ENCODE measurements at regions not wholly inside any gene's neighbourhood (a gene's known extent, or its start where the extent isn't known, plus 50 kb on each side); places are given as distances from the start of the nearest gene placed in this dataset.

- no peak overlapping the region for H3K27ac ChIP-seq (ENCODE audit: low read depth in 2 of 2, low read length in 1 of 2)
- no peaks in the 10 kb centered on the region for H3F3A ChIP-seq (replicated peaks; ENCODE audit: insufficient read depth)
- no peaks in the 10 kb centered on the region for H4K20me1 ChIP-seq (ENCODE audit: insufficient read depth)
- H3K27me3 ChIP-seq (ENCODE audit: insufficient read depth), result no peaks in the 10 kb centered on the region
- no peak overlapping the region for H3K4me3 ChIP-seq (ENCODE audit: low read depth in 2 of 2, low read length in 1 of 2)
- TF ChIP-seq IRF3 (IDR thresholded peaks at IDR 0.05; ENCODE audit: low read depth, low read length) (no peak), RAD21 (IDR thresholded peaks at IDR 0.05; ENCODE audit: low read length) (no peak), SIN3A (IDR thresholded peaks at IDR 0.05; ENCODE audit: borderline replicate concordance, low read depth, low read length) (no peak), FOSL2 (IDR thresholded peaks at IDR 0.05; ENCODE audit: borderline replicate concordance, low read depth) (no peak), CHD2 (IDR thresholded peaks at IDR 0.05; ENCODE audit: low read length, partially characterized antibody) (no peak), GATA2 (CRISPR knock-in tag; IDR thresholded peaks at IDR 0.05) (no peak), NRF1 (IDR thresholded peaks at IDR 0.05; ENCODE audit: low read depth, low read length) (no peak), TCF12 (IDR thresholded peaks at IDR 0.05) (no peak), MAX (IDR thresholded peaks at IDR 0.05; ENCODE audit: low read depth) (no peak), MEF2A (IDR thresholded peaks at IDR 0.05; ENCODE audit: borderline replicate concordance, low read depth) (no peak), RCOR1 (IDR thresholded peaks at IDR 0.05; ENCODE audit: low read length) (no peak), ELF1 (IDR thresholded peaks at IDR 0.05) (no peak), FOXJ3 (CRISPR knock-in tag; IDR thresholded peaks at IDR 0.05) (no peak), USF1 (IDR thresholded peaks at IDR 0.05; ENCODE audit: borderline replicate concordance, low read depth) (no peak), FOXM1 (IDR thresholded peaks at IDR 0.05; ENCODE audit: low read depth) (no peak), GABPA (IDR thresholded peaks at IDR 0.05; ENCODE audit: low read depth) (no peak), EP300 (IDR thresholded peaks at IDR 0.05; ENCODE audit: borderline replicate concordance in 1 of 2, low read depth in 1 of 2, low read length in 1 of 2) (no peak), NFIC (IDR thresholded peaks at IDR 0.05; ENCODE audit: borderline replicate concordance) (no peak)
- no peaks in the 10 kb centered on the region for H3K36me3 ChIP-seq (replicated peaks in 1 of 2; ENCODE audit: control insufficient read depth in 1 of 2, insufficient read depth in 2 of 2, low read length in 1 of 2)
- H3K9me3 ChIP-seq, result no peaks in the 10 kb centered on the region
- no peak overlapping the region for H3K4me2 ChIP-seq
- POLR2A ChIA-PET, result no interaction called here
- H3K9me2 ChIP-seq, result no peaks in the 10 kb centered on the region
- no peak for DNase-seq
- WGBS (ENCODE audit: low lambda C conversion rate), result 46% methylated on average over 4 of the region's 4 CpGs
- CTCF ChIA-PET, result interaction anchor here (0.5 kb wide), 1 partner anchor 8 kb away, joined by 3 read pairs; no protein-coding TSS in a partner anchor
- H3K4me1 ChIP-seq (ENCODE audit: control insufficient read depth in 1 of 2, insufficient read depth in 2 of 2, low read depth in 1 of 2, low read length in 1 of 2), result peaks cover 0 to 3% of the 10 kb centered on the region in 2 experiments; a peak in 1 of 4 replicates
- no peak overlapping the region for H2AFZ ChIP-seq (ENCODE audit: low read depth)
- H3K79me2 ChIP-seq (ENCODE audit: insufficient read depth), result no peaks in the 10 kb centered on the region
- no peak overlapping the region for H3K9ac ChIP-seq
Observed at GRCh38 chr11:114977651-114978050, 299.3 kb downstream of the NXPE2 start.

GRCh38 chr11:114982141-114982540 is 303.8 kb downstream of the NXPE2 start:
- Histone ChIP-seq H3K79me2 (ENCODE audit: insufficient read depth) (no peaks in the 10 kb centered on the region), H2AFZ (ENCODE audit: low read depth) (no peak overlapping the region), H3F3A (replicated peaks; ENCODE audit: insufficient read depth) (no peaks in the 10 kb centered on the region), H3K9me2 (no peaks in the 10 kb centered on the region), H3K27me3 (ENCODE audit: insufficient read depth) (no peaks in the 10 kb centered on the region), H3K4me1 (ENCODE audit: control insufficient read depth in 1 of 2, insufficient read depth in 2 of 2, low read depth in 1 of 2, low read length in 1 of 2) (peaks cover 0 to 18% of the 10 kb centered on the region in 2 experiments; a peak in 1 of 4 replicates), H3K27ac (ENCODE audit: low read depth in 2 of 2, low read length in 1 of 2) (no peak overlapping the region), H3K9ac (no peak overlapping the region), H3K36me3 (replicated peaks in 1 of 2; ENCODE audit: control insufficient read depth in 1 of 2, insufficient read depth in 2 of 2, low read length in 1 of 2) (no peaks in the 10 kb centered on the region), H3K4me3 (ENCODE audit: low read depth in 2 of 2, low read length in 1 of 2) (no peak overlapping the region), H4K20me1 (ENCODE audit: insufficient read depth) (no peaks in the 10 kb centered on the region), H3K9me3 (no peaks in the 10 kb centered on the region), H3K4me2 (no peak overlapping the region)
- no peak for TF ChIP-seq ELF1 (IDR thresholded peaks at IDR 0.05)
- TF ChIP-seq GABPA (IDR thresholded peaks at IDR 0.05; ENCODE audit: low read depth), result no peak
- ChIA-PET POLR2A (no interaction called here), CTCF (no interaction called here)
- 8% methylated on average over 1 of the region's 1 CpG for WGBS (ENCODE audit: low lambda C conversion rate)
- no peak for DNase-seq
